OCI-LY3 (cell line): ENCODE measurements at regions not wholly inside any gene's neighbourhood (a gene's known extent, or its start where the extent isn't known, plus 50 kb on each side); places are given as distances from the start of the nearest gene placed in this dataset.

Source experiments
- EZH2phosphoT487 ChIP-seq: fragments of 200-600 bp; shearing (Covaris generic); IDR thresholded peaks from 2 replicates; pipeline ENCODE4 v1.6.1; 2018; ENCODE audit warnings: antibody characterized with exemption, mixed run types, low read depth
- TF ChIP-seq, protein P1 (sequence below): fragments of 200-600, 300-600 bp; sonication (generic); IDR thresholded peaks from 2 replicates; pipeline ENCODE4 v1.5.1; 2014; ENCODE audit warnings: antibody characterized with exemption, low read length, low read depth

- TF ChIP-seq, protein P1, sequence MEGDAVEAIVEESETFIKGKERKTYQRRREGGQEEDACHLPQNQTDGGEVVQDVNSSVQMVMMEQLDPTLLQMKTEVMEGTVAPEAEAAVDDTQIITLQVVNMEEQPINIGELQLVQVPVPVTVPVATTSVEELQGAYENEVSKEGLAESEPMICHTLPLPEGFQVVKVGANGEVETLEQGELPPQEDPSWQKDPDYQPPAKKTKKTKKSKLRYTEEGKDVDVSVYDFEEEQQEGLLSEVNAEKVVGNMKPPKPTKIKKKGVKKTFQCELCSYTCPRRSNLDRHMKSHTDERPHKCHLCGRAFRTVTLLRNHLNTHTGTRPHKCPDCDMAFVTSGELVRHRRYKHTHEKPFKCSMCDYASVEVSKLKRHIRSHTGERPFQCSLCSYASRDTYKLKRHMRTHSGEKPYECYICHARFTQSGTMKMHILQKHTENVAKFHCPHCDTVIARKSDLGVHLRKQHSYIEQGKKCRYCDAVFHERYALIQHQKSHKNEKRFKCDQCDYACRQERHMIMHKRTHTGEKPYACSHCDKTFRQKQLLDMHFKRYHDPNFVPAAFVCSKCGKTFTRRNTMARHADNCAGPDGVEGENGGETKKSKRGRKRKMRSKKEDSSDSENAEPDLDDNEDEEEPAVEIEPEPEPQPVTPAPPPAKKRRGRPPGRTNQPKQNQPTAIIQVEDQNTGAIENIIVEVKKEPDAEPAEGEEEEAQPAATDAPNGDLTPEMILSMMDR: no peak
- TF ChIP-seq EZH2phosphoT487: no peak
Observed at GRCh38 chr5:52469835-52470234, 317.9 kb upstream of the ITGA1 start.
